ENCODE measurements at regions not wholly inside any gene's neighbourhood (a gene's known extent, or its start where the extent isn't known, plus 50 kb on each side); places are given as distances from the start of the nearest gene placed in this dataset.

DNA sequence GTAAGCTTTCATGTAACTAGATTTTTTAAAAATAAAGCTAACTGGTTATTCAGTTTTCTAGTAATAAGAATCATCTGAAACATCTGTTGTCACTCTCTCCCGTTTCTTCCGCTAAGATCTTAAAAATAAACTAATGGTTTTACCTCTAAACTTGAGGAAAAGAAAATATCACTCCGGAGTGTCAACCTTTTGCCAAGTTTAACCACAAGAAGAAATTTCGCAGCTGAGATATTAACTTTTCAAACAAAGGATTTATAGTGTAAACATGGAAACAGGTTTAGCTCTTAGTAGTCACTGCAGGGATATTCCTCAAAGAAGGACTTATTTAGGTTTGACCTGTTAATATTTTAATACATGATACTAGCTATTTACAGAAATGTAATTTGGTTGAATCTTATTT is 954.9 kb downstream of the ADGRL2 start:
- DNase-seq (ENCODE audit: low spot score): no peak

DNA sequence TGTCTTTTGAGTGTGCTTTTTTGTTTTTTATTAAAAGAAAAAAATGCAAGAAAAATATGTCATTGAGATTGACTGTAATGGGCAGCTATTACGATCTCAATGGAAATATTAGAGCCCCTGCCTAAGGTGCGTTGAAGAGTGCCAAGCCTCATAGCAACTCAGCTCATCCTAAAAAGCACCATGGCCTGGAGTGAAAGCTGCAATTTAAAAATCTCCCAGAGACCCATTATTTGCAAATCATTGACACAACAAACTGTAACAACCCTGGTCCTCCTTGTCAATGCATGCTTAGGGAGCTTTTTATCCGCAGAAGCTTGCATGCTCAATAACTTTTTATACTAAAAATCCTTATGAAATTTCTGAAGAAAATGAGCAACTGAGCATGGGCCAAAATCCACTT is 954.5 kb downstream of the ADGRL2 start:
- no peak for DNase-seq (ENCODE audit: low spot score)

DNA sequence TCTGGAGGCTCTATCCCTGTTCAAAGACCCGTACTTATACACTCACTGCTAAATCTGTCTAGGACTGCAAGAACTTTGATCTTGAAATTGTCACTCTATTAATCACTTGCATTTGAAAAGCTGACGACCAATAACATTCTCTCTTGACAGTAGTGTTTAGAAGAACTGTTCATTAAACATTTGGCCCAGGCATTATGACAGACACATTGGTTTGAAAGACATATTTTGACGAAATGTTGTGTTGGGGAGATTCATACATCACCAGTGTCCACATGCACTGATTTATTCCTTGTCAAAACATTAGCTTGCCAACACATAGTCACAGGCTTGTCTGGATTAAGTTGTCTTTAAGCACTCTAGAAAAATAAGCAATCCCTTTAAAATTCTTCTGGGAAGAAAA is 951.3 kb downstream of the ADGRL2 start:
- no peak for DNase-seq (ENCODE audit: low spot score)

DNA sequence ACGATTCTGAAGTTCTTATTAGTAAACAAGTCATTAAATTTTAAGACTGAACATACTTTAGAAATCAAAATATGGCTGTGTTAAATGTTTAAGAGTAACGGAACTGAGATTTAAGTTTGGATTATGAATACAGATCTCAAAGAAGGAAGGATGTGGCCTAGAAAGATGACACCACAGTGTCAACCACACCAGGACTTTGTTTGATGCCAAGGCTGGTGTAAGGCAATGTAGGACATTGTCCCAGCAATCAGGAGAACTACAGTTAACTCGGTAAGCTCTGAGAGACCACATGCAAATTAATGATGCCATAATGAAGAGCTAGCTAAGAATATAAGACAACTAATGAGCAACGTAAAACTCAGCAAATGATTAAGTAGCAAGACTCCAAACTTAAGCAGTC is 932.9 kb downstream of the ADGRL2 start:
- no peak for DNase-seq (ENCODE audit: low spot score)

DNA sequence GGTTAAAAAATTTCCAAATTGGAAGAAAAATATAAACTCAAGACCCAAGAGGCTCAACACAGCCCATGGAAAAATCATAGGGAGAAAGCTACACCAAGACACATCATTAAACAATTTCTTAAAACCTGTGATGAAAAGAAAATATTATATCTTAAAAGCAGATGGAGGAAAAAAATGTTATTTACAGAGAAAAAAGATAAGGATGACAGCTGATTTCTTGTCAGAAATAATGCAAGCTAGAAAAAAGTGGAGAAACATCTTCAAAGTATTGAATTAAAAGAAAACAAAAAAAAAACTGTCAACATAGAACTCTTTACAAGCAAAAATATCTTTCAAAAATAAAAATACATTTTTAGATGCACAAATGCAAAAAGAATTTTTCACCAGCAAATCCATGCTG is 930.5 kb downstream of the ADGRL2 start:
- no peak for DNase-seq (ENCODE audit: low spot score)

DNA sequence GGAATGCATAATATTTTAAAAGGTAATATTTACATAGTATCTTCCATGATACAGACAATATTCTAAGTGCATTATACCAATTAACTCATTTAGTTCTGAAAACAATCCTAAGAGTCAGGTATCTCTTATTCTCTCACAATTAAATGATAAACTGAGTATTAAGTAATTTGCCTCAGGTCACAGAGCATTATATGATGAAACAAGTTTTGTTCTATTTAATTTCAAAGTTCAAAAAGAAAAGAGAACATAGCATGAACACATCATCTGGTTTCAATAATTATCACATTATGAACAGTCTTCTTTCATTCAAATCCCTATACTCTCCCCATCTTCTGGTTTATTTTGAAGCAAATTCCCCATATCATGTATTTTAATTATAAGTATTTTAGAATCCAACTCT is 927.5 kb downstream of the ADGRL2 start:
- no peak for DNase-seq (ENCODE audit: low spot score)

DNA sequence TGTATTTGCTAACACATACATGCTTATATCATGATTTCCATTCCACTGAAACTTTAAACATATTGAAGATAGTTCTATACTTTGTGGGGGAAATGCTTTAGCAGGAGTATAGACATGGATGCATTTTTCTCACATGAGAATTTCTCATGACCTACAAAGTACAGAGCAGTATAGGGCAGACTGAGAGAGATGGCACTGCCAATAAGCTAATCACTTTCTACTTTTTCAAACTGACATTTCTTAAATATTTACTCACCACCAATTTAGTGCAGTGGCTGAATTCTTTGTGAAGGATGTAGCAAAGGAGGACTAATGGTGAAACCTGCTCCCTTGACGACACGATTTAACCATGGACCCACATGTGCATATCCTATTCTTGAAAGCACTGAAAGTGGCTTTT is 923.5 kb downstream of the ADGRL2 start:
- DNase-seq (ENCODE audit: low spot score): no peak

DNA sequence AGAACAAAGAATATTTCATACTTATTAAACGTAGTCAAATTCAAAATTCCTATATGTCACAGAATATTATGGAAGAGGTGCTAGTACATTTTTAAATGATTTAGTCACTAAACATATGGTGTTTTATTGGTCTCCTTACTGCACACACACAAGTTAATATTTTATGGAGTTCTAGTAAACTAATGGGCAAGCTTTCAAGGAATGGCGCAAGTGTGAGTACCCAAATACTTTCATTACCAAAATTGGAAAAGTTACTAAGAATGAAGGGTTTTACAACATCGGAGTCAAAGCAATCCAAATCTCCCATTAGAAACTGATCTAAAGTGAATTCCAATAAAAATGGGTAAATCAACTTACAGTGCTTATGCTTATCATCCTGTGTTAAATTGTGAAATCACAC is 921.9 kb downstream of the ADGRL2 start:
- DNase-seq (ENCODE audit: low spot score): no peak

DNA sequence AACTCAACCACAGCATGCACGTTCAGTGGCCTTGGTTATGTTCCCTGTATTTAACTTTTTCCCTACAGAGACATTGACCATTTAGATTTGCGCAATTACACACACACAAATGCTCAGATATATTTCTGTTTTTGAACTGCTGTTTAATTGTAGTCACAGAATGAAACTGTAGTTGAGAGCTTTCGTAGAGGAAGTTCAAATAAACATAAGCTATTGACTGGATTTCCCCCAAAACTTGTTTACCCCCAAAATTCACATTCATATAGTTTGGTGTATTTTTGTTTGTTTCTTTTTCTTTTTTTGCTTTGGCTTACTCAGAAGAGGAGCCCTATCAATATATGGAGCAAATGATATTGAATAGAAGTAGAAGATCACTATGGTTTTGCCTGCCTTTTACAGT is 921.0 kb downstream of the ADGRL2 start:
- no peak for DNase-seq (ENCODE audit: low spot score)

DNA sequence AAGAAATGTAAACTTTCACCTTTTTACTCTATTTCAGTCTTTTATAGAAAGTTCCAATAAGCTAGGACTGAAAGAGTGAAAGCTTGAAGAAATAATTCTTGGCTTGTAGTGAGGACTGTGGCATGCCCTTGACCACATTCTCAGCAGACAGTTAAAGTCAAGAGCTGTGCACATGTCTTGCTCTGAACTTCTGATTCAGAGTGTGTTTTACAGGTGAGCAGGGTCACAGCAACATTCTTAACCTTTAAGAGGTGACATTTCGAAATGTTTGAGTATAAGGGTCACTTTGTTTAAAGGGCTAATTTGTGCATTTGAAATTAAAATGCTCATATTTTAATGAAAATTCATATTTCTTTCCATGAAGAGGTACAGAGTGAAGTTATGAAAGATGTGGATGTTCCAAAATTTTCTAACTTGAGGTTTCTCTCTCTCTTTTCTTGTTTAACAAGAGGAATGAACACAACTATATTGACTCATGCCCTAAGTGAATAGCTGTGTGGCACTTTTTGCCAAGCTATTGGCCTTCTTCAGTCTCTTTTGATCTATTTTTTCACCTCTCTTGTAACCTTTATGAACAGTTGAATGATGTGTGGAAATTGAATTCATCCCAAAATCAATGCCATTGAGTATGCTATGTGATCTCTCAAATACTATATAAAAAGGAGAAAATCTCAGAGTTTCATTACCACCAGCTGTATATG is 918.1 kb downstream of the ADGRL2 start:
- no peak for DNase-seq (ENCODE audit: low spot score)

DNA sequence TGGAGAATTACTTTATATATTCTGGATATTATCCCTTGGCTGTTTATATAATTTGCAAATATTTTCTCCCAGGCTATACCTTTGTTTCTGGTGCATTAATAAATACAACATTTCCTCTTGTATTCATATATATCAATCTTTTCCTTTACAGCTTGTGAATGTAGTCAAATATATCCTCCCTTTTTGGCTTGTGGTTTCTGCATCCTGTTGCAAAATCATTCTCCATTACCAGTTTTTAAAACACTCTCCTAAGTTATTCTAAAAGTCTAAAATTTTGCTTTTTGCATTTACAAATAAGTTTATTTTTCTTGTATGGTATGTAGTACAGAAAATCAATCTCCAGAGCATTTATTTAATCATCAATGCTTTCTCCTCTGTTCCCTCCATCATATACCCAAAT is 909.4 kb downstream of the ADGRL2 start:
- DNase-seq (ENCODE audit: low spot score): no peak

DNA sequence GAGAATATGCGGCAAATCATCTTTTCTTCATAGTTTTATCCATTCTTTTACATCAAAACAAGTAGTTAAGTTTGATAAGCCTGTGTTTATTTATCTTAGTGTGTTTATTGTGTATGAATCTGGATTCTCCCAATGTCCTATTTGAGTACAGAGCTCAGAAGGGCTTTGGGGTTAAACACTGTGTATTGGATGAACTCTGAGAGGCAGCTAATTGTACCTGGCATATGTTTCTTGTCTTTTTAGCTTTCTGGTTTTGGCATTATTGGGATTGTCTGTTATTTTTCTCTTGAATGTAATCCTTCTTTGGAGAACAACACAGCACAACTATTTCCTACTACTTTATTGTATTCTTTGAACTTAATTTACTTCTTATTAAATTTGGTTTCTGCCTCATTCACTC is 906.9 kb downstream of the ADGRL2 start:
- DNase-seq (ENCODE audit: low spot score): no peak

DNA sequence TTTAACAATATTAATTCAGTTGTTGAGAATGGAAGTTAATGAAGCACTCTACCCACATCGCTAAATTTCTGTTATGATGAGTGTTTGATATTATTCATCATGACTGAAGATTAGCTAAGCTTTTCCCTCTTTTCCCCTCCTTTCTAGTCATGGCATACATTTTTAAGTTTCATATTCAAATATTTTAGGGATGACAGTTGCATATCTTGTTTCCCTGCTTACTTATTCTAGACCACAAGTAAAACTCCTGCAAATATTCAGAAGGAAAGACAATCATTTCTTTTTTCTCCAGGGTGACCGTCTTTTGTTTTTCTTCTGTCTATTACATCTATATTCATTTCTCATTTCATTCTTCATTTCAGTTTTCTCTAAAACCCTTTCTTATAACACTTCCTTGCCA is 906.0 kb downstream of the ADGRL2 start:
- no peak for DNase-seq (ENCODE audit: low spot score)

DNA sequence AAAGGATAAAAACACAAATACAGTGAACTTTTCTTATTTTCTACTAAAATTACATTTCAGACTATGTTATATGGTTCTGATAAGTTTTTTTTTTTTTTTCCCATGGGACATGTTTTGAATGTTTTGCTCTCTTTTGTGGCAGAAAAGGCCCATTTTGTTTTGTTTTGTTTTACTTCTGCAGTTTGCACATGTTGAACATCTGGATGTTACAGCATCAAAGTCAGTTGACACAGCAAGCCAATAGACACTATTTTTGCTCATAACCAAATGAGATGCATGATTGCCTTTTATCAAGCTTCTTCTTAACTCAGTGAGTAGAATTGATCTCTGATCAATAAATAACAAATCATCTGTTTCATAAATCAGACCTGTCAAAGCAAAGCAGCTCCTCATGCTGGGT is 904.2 kb downstream of the ADGRL2 start:
- DNase-seq (ENCODE audit: low spot score): peak; percentile 82

DNA sequence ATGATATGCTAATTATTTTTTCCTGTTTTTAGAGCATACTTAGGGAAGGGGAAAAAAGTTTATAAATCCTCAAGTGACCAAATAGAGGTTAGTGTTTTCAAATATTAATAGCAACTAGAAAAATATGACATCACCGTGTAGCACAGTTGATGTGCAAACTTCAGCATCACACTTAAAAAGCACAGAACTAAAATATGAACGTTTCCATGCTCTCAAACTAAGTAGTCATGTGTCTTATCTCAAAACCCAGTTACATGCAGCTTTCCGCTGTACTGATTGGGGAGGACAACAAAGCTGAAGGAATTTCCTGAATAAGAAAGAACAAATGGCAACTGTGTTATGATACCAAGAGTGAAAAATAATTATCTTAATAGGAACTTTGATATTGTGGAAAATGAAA is 903.7 kb downstream of the ADGRL2 start:
- DNase-seq (ENCODE audit: low spot score): peak; percentile 67

DNA sequence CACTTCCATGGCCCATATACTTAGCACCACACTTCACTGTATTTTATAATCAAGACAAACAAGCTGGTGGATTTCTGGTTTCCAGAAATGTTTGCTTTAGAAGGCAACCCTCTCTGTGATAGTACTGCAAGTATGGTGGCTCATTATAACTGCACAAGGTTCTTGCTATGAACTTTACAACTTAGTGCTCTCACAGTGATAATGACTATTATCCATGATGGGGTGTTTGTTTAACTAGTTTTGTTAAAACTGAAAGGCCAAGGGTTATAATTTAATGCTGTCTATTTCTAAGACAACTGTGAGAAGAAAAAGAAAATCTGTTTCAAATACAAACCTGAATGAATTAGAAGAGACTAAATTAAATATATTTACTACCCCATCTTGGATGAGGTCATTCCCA is 903.2 kb downstream of the ADGRL2 start:
- peak; percentile 30 for DNase-seq (ENCODE audit: low spot score)

DNA sequence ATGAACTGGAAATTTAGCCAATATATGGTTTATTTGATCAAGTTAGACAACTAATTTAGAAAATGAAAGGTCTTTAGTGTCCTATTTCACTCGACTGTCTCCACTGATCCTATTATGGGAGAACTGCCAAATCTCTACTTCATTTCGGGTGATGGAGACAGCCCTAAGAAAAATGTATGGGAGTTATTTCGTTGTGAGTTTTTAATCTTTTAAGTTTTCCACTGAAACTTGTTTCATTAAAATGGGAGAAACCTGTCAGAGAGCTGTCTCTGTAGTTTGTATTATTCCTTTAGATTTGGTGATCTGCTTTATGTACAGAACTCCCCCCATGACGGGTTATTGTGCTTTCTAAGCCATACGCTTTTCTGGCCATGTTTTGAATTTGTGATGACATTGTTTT is 899.7 kb downstream of the ADGRL2 start:
- no peak for DNase-seq (ENCODE audit: low spot score)

DNA sequence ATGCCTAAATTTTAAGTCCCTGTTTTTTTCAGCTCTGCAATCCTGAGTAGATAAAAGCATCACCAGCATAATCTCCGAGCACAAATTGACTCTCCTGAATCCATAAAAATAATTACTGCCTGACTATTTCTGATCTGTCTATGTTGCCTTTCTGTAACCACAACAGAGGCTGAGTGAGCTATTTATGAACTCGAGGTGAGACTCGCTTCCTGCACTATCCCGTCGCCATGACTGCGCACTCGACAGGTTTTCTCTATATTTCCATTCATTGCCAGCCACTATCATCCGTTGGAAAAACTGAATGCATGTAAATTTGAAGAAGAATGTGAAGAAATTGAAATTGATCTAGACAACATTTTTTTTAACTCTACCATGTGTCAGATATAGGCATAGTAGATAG is 897.2 kb downstream of the ADGRL2 start:
- no peak for DNase-seq (ENCODE audit: low spot score)

DNA sequence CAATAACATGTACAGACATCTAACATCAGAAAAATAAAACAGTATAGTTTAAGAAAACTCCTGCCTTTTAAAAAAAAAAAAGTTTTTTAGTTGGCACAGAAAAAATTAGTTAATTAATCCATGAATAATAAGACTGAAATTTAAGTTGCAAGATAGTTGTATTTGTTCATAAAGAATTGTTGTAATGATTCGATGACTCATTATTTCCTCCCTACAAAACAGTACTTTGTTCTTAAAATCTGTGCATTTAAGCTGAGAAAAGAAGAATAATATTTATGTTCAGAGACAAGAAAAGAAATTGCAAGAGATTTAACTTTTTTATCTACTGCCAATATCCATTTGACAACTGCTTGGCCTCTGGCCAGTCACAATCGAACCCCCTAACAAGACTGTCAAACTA is 894.7 kb downstream of the ADGRL2 start:
- DNase-seq (ENCODE audit: low spot score): no peak

DNA sequence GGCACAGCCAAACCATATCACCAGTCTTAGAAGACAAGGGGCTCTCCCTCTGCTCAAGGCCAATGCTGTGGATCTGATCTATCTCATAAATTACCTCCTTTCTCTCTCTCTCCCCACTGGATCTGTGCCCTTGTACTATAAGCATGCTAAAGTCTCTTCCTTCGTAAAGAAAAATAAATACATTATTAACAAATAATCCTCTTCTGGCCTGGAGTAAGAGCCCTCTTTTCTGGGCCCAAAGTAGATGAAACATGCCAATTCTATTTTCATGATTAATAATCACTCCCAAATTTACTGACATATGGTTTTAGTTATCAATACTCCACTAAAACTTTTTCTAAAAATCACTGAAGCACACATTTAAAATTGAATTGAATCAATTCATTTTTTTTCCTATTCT is 889.7 kb downstream of the ADGRL2 start:
- DNase-seq (ENCODE audit: low spot score): no peak

DNA sequence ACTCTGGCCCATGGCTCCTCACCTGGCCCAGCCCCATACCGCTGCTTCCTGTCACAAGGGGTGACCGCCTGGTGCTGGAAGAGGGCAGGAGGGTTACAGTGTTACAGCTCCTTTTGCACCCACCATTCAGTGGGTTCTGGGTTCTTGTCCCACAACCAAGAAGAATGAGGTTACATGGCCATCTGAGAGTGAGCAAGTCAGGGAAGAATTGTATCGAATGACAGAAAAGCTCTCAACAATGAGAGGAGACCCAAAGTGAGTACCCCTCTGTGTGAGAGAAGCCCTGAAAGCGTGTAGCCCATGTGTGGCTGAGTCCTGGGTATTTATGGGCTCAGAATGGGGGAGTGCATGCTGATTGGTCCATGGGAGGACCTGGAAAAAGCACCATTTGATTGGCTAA is 888.5 kb downstream of the ADGRL2 start:
- peak; percentile 19 for DNase-seq (ENCODE audit: low spot score)

DNA sequence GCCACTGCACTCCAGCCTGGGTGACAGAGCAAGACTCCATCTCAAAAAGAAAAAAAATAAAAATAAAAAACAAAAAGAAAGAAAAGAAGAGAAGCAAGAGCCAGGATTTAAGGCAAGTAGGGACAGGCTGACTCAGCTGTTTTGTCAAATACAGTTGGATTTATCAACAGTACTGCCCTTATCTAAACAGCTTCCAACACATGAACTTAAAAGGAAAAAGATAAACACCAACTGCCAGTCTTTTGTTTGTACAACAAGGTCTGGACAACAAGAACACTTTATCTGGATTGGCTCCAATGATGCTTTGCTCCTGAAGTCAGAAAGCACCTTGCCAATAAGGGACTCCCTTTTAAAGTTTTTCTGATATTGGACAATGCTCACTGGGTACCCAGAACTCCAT is 886.0 kb downstream of the ADGRL2 start:
- DNase-seq (ENCODE audit: low spot score): no peak

DNA sequence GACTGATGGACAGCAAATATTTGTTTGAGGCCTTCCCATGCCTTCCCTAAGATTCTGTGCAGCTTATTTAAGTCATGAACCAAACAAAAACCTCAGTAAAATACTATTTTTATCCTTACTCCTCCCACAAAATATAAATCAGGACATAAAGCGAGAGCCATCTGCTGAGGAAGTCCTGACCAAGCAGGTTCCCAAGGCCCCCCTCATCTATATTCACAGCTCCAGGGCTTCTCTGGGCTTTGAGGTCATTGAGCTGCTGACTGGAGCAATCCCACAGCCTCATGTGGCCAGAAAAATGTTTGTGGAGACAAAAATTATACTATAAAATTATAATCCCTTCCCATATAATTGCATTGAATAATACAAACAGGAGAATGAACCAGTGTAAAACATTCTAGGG is 846.2 kb downstream of the ADGRL2 start:
- DNase-seq (ENCODE audit: low spot score): no peak

DNA sequence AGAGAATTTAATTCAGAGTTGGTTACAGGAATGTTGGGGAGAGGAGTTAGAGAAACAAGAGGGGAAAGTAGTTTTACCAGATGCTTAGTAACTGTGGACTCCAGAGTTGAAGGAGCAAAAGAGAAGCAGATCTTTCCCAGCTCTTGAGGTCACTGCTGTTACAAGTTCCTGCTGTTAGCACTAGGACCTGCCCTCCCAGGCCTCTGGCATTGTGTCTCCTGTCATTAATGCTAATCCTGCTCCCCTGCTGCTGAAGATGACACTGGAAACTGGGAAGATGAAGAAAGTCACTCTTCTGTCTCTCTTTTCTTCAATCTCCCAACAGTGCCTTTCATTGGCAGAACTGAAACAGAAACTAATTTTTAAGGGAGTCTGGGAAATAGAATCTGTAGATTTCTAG is 845.6 kb downstream of the ADGRL2 start:
- no peak for DNase-seq (ENCODE audit: low spot score)

Data from NAMALWA (cell line).